ENCODE measurements at regions not wholly inside any gene's neighbourhood (a gene's known extent, or its start where the extent isn't known, plus 50 kb on each side); places are given as distances from the start of the nearest gene placed in this dataset.

DNA sequence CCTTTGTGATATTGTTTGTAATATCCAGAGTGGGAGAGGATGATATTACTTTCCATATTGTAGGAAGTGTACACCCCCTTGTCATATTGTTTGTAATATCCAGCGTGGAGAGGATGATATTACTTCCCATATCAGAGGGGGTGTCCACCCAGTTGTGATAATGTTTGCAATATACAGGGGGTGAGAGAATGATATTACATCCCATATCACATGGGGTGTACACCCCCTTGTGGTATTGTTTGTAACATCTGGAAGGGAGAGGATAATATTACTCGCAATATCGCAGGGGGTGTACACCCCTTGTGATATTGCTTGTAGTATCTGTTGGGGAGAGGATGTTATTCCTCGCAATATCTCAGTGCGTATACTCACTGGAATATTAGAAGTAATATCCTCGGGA is 61.5 kb downstream of the PRSS23 start:
- H3K27me3 ChIP-seq (replicated peaks; ENCODE audit: insufficient read depth): no peaks in the 10 kb centered on the region
- 95% methylated on average over 6 of the region's 6 CpGs for WGBS
- H3K4me1 ChIP-seq (replicated peaks): no peaks in the 10 kb centered on the region

GRCh38 chr11:86863476-86863875 is 63.1 kb downstream of the PRSS23 start:
- H3K4me3 ChIP-seq: no peak overlapping the region
- no peaks in the 10 kb centered on the region for H3K27me3 ChIP-seq (replicated peaks; ENCODE audit: insufficient read depth)
- no peak for DNase-seq (ENCODE audit: low spot score)
- H3K36me3 ChIP-seq: no peaks in the 10 kb centered on the region
- 67% methylated on average over 2 of the region's 2 CpGs for WGBS
- no peaks in the 10 kb centered on the region for H3K4me1 ChIP-seq (replicated peaks)
- no peak overlapping the region for H3K27ac ChIP-seq
- H3K9me3 ChIP-seq: no peaks in the 10 kb centered on the region
- TF ChIP-seq CTCF (IDR thresholded peaks at IDR 0.05) (no peak), POLR2AphosphoS5 (IDR thresholded peaks at IDR 0.05) (no peak), POLR2A (IDR thresholded peaks at IDR 0.05) (no peak)
- intact Hi-C loops (cut with DNase I): no loop called here

More for the DNA sequence above, 61.5 kb downstream of the PRSS23 start:
- TF ChIP-seq CTCF (IDR thresholded peaks at IDR 0.05) (no peak), POLR2A (IDR thresholded peaks at IDR 0.05) (no peak), POLR2AphosphoS5 (IDR thresholded peaks at IDR 0.05) (no peak)
- DNase-seq (ENCODE audit: low spot score): no peak
- intact Hi-C loops (cut with DNase I): no loop called here
- Histone ChIP-seq H3K36me3 (no peaks in the 10 kb centered on the region), H3K4me3 (no peak overlapping the region), H3K9me3 (no peaks in the 10 kb centered on the region), H3K27ac (no peak overlapping the region)

GRCh38 chr11:86865436-86865835 is 65.1 kb downstream of the PRSS23 start:
- Histone ChIP-seq H3K36me3 (no peaks in the 10 kb centered on the region), H3K27ac (no peak overlapping the region), H3K9me3 (no peaks in the 10 kb centered on the region), H3K4me1 (replicated peaks) (no peaks in the 10 kb centered on the region), H3K4me3 (no peak overlapping the region), H3K27me3 (replicated peaks; ENCODE audit: insufficient read depth) (no peaks in the 10 kb centered on the region)
- no peak for TF ChIP-seq CTCF (IDR thresholded peaks at IDR 0.05)
- no peak for TF ChIP-seq POLR2AphosphoS5 (IDR thresholded peaks at IDR 0.05)
- no peak for TF ChIP-seq POLR2A (IDR thresholded peaks at IDR 0.05)
- WGBS: 58% methylated on average over 1 of the region's 1 CpG
- DNase-seq (ENCODE audit: low spot score): no peak
- intact Hi-C loops (cut with DNase I): no loop called here

DNA sequence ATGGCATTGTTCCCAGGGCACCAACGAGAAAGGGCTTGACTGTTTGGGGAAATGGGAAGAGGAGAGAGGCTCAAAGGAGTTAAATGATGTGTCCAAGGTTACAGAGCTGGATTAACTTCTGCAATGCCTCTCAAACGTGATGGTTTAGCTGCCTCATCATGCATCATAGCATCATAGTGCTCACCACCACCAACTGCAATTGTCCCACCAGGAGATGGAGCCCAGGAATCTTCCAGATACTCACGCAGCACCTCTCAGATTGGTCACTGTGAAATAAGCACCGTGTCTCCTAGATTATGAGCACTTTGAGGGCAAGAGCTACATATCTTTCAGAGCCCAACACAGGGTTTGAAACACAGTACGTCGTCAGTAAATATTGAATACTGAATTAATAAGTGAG is 69.2 kb downstream of the PRSS23 start:
- 49% methylated on average over 6 of the region's 6 CpGs for WGBS
- Histone ChIP-seq H3K4me3 (no peak overlapping the region), H3K9me3 (no peaks in the 10 kb centered on the region), H3K27ac (no peak overlapping the region), H3K4me1 (replicated peaks) (no peaks in the 10 kb centered on the region), H3K27me3 (replicated peaks; ENCODE audit: insufficient read depth) (no peaks in the 10 kb centered on the region), H3K36me3 (no peaks in the 10 kb centered on the region)
- TF ChIP-seq CTCF (IDR thresholded peaks at IDR 0.05): no peak
- no peak for TF ChIP-seq POLR2AphosphoS5 (IDR thresholded peaks at IDR 0.05)
- TF ChIP-seq POLR2A (IDR thresholded peaks at IDR 0.05): no peak
- no peak for DNase-seq (ENCODE audit: low spot score)
- intact Hi-C loops (cut with DNase I): no loop called here

DNA sequence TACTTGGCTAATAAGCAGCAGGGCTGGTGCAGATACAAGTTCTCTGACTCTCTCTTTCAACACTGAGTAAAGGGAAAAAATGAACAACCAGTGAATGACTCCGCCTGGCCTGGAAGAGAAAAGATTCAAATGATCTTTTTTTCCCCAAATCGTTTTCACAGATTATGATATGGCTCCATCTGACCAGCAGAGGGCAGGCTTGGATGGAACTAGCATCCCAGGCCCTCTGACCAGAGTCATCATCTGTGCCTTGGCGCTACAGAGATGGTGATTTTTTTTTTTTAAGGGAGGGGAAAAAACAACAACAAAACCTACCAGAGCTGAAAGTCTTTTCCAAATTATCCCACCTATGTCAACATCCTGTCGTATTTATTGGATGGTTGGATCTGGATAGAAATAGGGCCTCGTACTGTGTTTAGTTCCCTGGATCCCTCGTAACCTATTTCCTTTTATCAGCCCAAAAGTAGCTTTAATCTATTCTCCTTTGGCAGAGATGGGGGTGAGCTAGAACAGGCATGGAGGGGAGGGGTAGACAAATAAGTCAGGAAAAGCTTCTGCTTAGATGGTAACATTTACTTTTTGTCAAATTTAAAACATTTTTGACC is 69.7 kb downstream of the PRSS23 start:
- peak; percentile 28 for DNase-seq (ENCODE audit: low spot score)
- Histone ChIP-seq H3K9me3 (no peaks in the 10 kb centered on the region), H3K27me3 (replicated peaks; ENCODE audit: insufficient read depth) (no peaks in the 10 kb centered on the region), H3K4me1 (replicated peaks) (no peaks in the 10 kb centered on the region), H3K27ac (no peak overlapping the region), H3K36me3 (no peaks in the 10 kb centered on the region), H3K4me3 (no peak overlapping the region)
- WGBS: 45% methylated on average over 6 of the region's 6 CpGs
- TF ChIP-seq POLR2AphosphoS5 (IDR thresholded peaks at IDR 0.05): no peak
- TF ChIP-seq CTCF (IDR thresholded peaks at IDR 0.05): peak; percentile 23 to 71 (median 62)
- intact Hi-C loops (cut with DNase I): loop anchor here (2.0 to 10.0 kb wide), 3 partner anchors 49 to 555 kb away; no protein-coding TSS in a partner anchor

Measured in prostate gland (tissue), 2 donors.